OCI-LY7 (cell line): ENCODE measurements at regions not wholly inside any gene's neighbourhood (a gene's known extent, or its start where the extent isn't known, plus 50 kb on each side); places are given as distances from the start of the nearest gene placed in this dataset.

ENCODE experiments used
- BruUV-seq: library from RNA; stranded (reverse); fragments of 400-500 nt; replicated peaks from 2 replicates; lab custom pipeline; 2021; lab: Mats Ljungman, UMichigan
- CTCF ChIA-PET: fragments of 300-600 bp; sonication (Branson Sonifier 250); formaldehyde crosslinking; loops from one replicate; lab custom pipeline; 2022; ENCODE audit warnings: antibody characterized with exemption; ENCODE audit not compliant: unreplicated experiment; lab: Charles Lee
- POLR2A ChIA-PET: fragments of 300-600 bp; sonication (Branson Sonifier 250); formaldehyde crosslinking; loops from one replicate; lab custom pipeline; 2022; ENCODE audit warnings: antibody characterized with exemption; lab: Charles Lee
- DNase-seq: peaks from one replicate; pipeline ENCODE4 v3.0.0-alpha.2; 2015; ENCODE audit warnings: low spot score
- H2AFZ ChIP-seq: fragments of 200-600 bp; sonication (generic), shearing (Covaris generic); 2 replicates; pipeline ENCODE4 v1.6.1; 2014; ENCODE audit warnings: mild to moderate bottlenecking, antibody characterized with exemption, low read length, moderate library complexity
- H3K27ac ChIP-seq: fragments of 200-600 bp; sonication (generic); 2 replicates; pipeline ENCODE4 v1.5.1; 2014; ENCODE audit warnings: mixed run types, low read depth, mild to moderate bottlenecking, moderate library complexity, low read length, inconsistent platforms; ENCODE audit not compliant: poor library complexity, severe bottlenecking
- H3K36me3 ChIP-seq: fragments of 200-600 bp; sonication (generic); 2 replicates; pipeline ENCODE4 v1.6.1; 2014; ENCODE audit warnings: mild to moderate bottlenecking, antibody characterized with exemption, low read length, moderate library complexity, mixed read lengths; ENCODE audit not compliant: insufficient read depth
- H3K4me1 ChIP-seq: fragments of 200-600 bp; sonication (generic); 2 replicates; pipeline ENCODE4 v1.5.1; 2014; ENCODE audit warnings: mild to moderate bottlenecking, low read length; ENCODE audit not compliant: insufficient read depth, poor library complexity, severe bottlenecking
- H3K4me2 ChIP-seq: fragments of 200-600 bp; sonication (generic); 2 replicates; pipeline ENCODE4 v1.6.1; 2014; ENCODE audit warnings: mild to moderate bottlenecking, low read length
- H3K4me3 ChIP-seq: fragments of 200-600 bp; sonication (generic); 2 replicates; pipeline ENCODE4 v1.5.1; 2014; ENCODE audit warnings: mild to moderate bottlenecking, low read depth, low read length; ENCODE audit not compliant: poor library complexity, severe bottlenecking
- H3K79me2 ChIP-seq: fragments of 200-600 bp; sonication (generic); 2 replicates; pipeline ENCODE4 v1.6.1; 2016; ENCODE audit warnings: low read depth, mild to moderate bottlenecking, low read length, moderate library complexity, mixed read lengths; ENCODE audit not compliant: insufficient read depth
- H3K9me2 ChIP-seq: fragments of 200-600 bp; sonication (generic); 2 replicates; pipeline ENCODE4 v1.6.1; 2016; ENCODE audit warnings: mild to moderate bottlenecking, low read length, mixed read lengths; ENCODE audit not compliant: insufficient read depth
- H3K9me3 ChIP-seq: fragments of 200-600 bp; sonication (generic); 2 replicates; pipeline ENCODE4 v1.6.1; 2014; ENCODE audit warnings: mild to moderate bottlenecking, mixed run types, low read length, mixed read lengths
- H4K20me1 ChIP-seq: fragments of 200-600 bp; sonication (generic); 2 replicates; pipeline ENCODE4 v1.6.1; 2014; ENCODE audit warnings: mild to moderate bottlenecking, antibody characterized with exemption, low read length, moderate library complexity, mixed read lengths; ENCODE audit not compliant: insufficient read depth
- CTCF ChIP-seq: fragments of 200-600 bp; sonication (generic); conservative IDR thresholded peaks from 2 replicates; pipeline ENCODE4 v1.5.1; 2014; ENCODE audit warnings: mild to moderate bottlenecking, antibody characterized with exemption, low read length, moderate library complexity, mixed read lengths
- EZH2phosphoT487 ChIP-seq: fragments of 200-600 bp; sonication (generic); IDR thresholded peaks from 2 replicates; pipeline ENCODE4 v1.6.1; 2018; ENCODE audit warnings: low read depth, borderline replicate concordance, mild to moderate bottlenecking, mixed run types, antibody characterized with exemption, low read length, moderate library complexity, mixed read lengths
- intact Hi-C: fragments of 100-400 bp; cut with micrococcal nuclease; formaldehyde crosslinking; loops from one replicate; pipeline ENCODE4 v1.10.0; 2022; ENCODE audit not compliant: unreplicated experiment

- no peaks in the 10 kb centered on the region for H3K36me3 ChIP-seq
- H3K27ac ChIP-seq: no peak overlapping the region
- H3K4me3 ChIP-seq: no peak overlapping the region
- no TSS peak for BruUV-seq
- no peak for DNase-seq
- ChIA-PET POLR2A (interaction anchor here (0.5 kb wide), 1 partner anchor 556 kb away, joined by 4 read pairs; no protein-coding TSS in a partner anchor), CTCF (no interaction called here)
- no peaks in the 10 kb centered on the region for H3K9me3 ChIP-seq
- intact Hi-C loops: no loop called here
- no peak overlapping the region for H3K4me2 ChIP-seq
- H2AFZ ChIP-seq: no peak overlapping the region
- no peaks in the 10 kb centered on the region for H3K4me1 ChIP-seq
- no peaks in the 10 kb centered on the region for H4K20me1 ChIP-seq
- H3K9me2 ChIP-seq: no peaks in the 10 kb centered on the region
- no peaks in the 10 kb centered on the region for H3K79me2 ChIP-seq
- TF ChIP-seq EZH2phosphoT487 (no peak), CTCF (no peak)
Measured at GRCh38 chr2:15783489-15783888, 156.9 kb upstream of the MYCN start.

GRCh38 chr2:15784106-15784885 is 156.1 kb upstream of the MYCN start:
- no peak overlapping the region for H3K4me3 ChIP-seq
- intact Hi-C loops: no loop called here
- H3K4me2 ChIP-seq: no peak overlapping the region
- no peaks in the 10 kb centered on the region for H3K4me1 ChIP-seq
- H3K9me3 ChIP-seq: no peaks in the 10 kb centered on the region
- no peaks in the 10 kb centered on the region for H4K20me1 ChIP-seq
- TF ChIP-seq CTCF (no peak), EZH2phosphoT487 (no peak)
- ChIA-PET POLR2A (interaction anchor here (0.5 kb wide), 1 partner anchor 555 kb away, joined by 4 read pairs; no protein-coding TSS in a partner anchor), CTCF (no interaction called here)
- no peak for DNase-seq
- H3K9me2 ChIP-seq: no peaks in the 10 kb centered on the region
- H3K79me2 ChIP-seq: no peaks in the 10 kb centered on the region
- H3K36me3 ChIP-seq: no peaks in the 10 kb centered on the region
- BruUV-seq: no TSS peak
- no peak overlapping the region for H3K27ac ChIP-seq
- H2AFZ ChIP-seq: no peak overlapping the region
